GM12891 (cell line): ENCODE measurements at regions not wholly inside any gene's neighbourhood (a gene's known extent, or its start where the extent isn't known, plus 50 kb on each side); places are given as distances from the start of the nearest gene placed in this dataset.

Source experiments
- DNase-seq: peaks from one replicate; pipeline ENCODE4 v3.0.0; 2011; ENCODE audit warnings: low spot score; ENCODE audit not compliant: insufficient read length
- FAIRE-seq: peaks from 2 replicates; lab custom pipeline; 2011; peaks lifted over from hg19 to GRCh38; lab: Jason Lieb, UNC
- PAX5 ChIP-seq: IDR thresholded peaks from 2 replicates; pipeline ENCODE4 v1.6.1; 2011; ENCODE audit warnings: low read length, moderate library complexity, mild to moderate bottlenecking; ENCODE audit not compliant: insufficient read depth, severe bottlenecking
- POLR2A ChIP-seq: IDR thresholded peaks from 2 replicates; pipeline ENCODE4 v1.6.1; 2011; ENCODE audit warnings: low read depth, low read length, control low read depth
- POLR2AphosphoS5 ChIP-seq: IDR thresholded peaks from 2 replicates; pipeline ENCODE4 v1.6.1; 2011; ENCODE audit warnings: low read depth, low read length, control low read depth
- POU2F2 ChIP-seq: IDR thresholded peaks from 2 replicates; pipeline ENCODE4 v1.6.1; 2011; ENCODE audit warnings: low read depth, mild to moderate bottlenecking, control low read depth, low read length, moderate library complexity
- SPI1 ChIP-seq: IDR thresholded peaks from 2 replicates; pipeline ENCODE4 v1.6.1; 2011; ENCODE audit warnings: low read depth, low read length, control low read depth
- TAF1 ChIP-seq: IDR thresholded peaks from 2 replicates; pipeline ENCODE4 v1.6.1; 2011; ENCODE audit warnings: low read depth, low read length, control low read depth

DNA sequence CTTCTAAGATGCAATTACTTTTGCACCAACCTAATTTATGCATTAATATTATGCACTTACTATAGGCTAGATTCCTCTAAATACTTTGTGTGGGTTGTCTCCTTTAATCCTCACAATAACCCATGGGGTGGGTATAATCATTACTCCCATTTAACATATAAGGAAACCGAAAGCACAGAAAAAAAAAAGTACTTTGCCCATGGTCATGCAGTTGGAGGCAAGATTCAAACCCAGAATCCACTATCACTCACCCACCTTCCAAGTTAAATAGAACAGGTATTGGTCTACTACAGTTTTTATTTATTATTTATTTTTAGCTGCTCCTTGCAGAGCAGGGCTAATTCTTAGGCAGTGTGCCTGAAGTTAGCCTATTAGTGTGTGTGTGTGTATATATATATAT, 76.6 kb upstream of the FZD7 start:
- DNase-seq (no peak), FAIRE-seq (no peak)
- TF ChIP-seq POU2F2 (no peak), POLR2A (no peak), SPI1 (no peak), PAX5 (no peak), TAF1 (no peak), POLR2AphosphoS5 (no peak)

- FAIRE-seq (no peak), DNase-seq (no peak)
- no peak for TF ChIP-seq TAF1
- no peak for TF ChIP-seq PAX5
- no peak for TF ChIP-seq POLR2AphosphoS5
- no peak for TF ChIP-seq POLR2A
- no peak for TF ChIP-seq POU2F2
- no peak for TF ChIP-seq SPI1
Measured at GRCh38 chr2:201959198-201959597, 74.5 kb upstream of the FZD7 start.

DNA sequence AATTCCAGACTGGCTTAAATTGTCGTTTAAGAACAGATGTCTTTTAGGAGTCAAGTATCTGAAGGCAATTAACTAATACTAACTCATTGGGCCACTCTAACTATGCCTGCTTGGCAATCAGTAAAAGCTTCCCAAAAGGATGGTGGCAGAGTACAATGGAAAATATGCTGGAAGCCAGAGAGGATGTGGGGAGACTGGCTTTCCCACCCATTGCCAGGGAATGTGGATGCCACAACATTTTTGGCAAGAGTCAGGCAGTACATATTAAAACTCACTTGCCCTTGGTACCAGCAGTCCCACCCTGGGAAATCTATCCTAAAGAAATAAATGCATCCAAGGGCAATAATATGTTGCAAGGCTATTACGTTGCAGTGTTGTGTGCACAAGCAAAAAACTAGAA, 74.0 kb upstream of the FZD7 start:
- no peak for FAIRE-seq
- TF ChIP-seq TAF1 = no peak
- TF ChIP-seq PAX5 = no peak
- no peak for TF ChIP-seq POU2F2
- TF ChIP-seq SPI1 = no peak
- TF ChIP-seq POLR2AphosphoS5 = no peak
- no peak for TF ChIP-seq POLR2A
- DNase-seq = no peak

GRCh38 chr2:201960305-201960704, 73.3 kb upstream of the FZD7 start:
- FAIRE-seq (no peak), DNase-seq (no peak)
- no peak for TF ChIP-seq SPI1
- TF ChIP-seq POLR2AphosphoS5 = no peak
- no peak for TF ChIP-seq POU2F2
- TF ChIP-seq POLR2A = no peak
- no peak for TF ChIP-seq PAX5
- no peak for TF ChIP-seq TAF1

- DNase-seq = no peak
- no peak for FAIRE-seq
Measured at GRCh38 chr2:201961401-201961800, 72.3 kb upstream of the FZD7 start.

DNA sequence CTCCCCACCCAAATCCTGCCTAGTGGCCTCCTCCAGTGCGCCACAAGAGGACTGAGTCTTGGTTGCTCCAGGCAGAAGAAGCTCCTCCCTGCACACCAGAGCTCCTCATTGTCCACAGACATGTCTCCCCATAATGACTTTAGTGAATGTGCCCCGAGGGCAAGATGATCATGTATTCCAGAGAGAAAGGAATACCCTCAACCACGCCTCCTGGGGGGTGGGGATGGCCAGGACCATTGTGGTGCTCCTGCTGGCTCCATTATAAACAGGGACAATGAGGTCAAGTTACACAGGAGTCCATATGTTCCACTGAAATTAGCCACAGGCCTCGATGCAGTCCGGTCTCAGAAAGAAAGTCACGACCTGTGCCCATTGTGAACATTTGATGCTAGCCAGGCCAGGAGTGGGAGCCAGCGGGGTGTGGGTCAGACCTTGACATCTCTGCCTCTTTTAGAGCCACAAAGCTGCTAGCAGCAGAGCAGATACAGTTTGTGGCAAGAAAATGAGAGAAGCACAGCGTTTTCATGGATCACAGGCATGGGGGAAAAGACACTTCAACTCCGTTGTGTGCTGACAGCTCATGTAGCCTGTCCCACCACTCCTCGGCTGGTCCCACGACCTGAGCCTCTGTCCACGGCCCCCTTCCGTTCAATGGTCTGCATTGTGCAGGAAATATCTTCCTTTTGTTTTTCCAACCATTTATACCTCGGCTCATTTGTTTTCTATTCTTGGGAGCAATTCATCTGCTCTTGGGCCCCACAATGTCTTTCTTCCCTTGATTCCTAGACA, 70.7 kb upstream of the FZD7 start:
- DNase-seq = no peak
- TF ChIP-seq TAF1 (no peak), POLR2A (no peak), PAX5 (no peak), SPI1 (no peak), POLR2AphosphoS5 (no peak), POU2F2 (no peak)

More at GRCh38 chr2:201961401-201961800, 72.3 kb upstream of the FZD7 start:
- TF ChIP-seq TAF1 (no peak), SPI1 (no peak), POLR2A (no peak), POLR2AphosphoS5 (no peak), POU2F2 (no peak), PAX5 (no peak)

GRCh38 chr2:201964011-201964410, 69.6 kb upstream of the FZD7 start:
- FAIRE-seq (no peak), DNase-seq (no peak)
- no peak for TF ChIP-seq POLR2A
- TF ChIP-seq POLR2AphosphoS5 = no peak
- no peak for TF ChIP-seq TAF1
- TF ChIP-seq POU2F2 = no peak
- TF ChIP-seq PAX5 = no peak
- no peak for TF ChIP-seq SPI1

More for the DNA sequence above, 70.7 kb upstream of the FZD7 start:
- FAIRE-seq = no peak

DNA sequence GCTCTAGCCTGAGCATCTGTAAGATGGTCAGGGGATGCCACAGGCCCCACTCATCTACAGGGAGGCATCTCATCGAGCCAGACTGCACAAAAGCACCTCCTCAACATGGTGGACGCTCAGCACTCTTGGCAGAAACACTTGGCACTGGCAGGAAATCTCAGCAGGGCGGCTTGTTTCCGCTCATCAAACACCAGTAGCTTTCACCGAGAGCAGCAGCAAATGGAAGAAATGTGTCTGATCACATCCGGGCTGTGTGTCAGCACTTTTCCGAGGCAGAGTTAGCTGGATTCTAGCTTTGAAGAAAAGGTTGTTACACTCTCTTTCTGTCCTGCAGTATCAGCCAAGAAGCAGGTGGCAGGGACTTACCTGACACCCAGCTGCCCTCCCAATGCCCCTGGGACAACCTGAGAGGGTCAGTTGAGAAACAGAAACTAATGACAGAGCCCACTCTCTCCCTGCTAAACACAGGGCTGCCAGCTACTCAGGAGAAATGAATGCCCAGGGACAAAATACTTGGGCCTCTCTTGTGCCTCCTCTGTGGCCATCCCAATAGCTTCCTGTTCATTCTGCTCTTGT, 68.9 kb upstream of the FZD7 start:
- DNase-seq (no peak), FAIRE-seq (peak; percentile 79)
- TF ChIP-seq POLR2A (no peak), TAF1 (no peak), POLR2AphosphoS5 (no peak), SPI1 (no peak), PAX5 (no peak), POU2F2 (no peak)

GRCh38 chr2:201965550-201965949, 68.1 kb upstream of the FZD7 start:
- TF ChIP-seq POLR2A (no peak), SPI1 (no peak), PAX5 (no peak), POLR2AphosphoS5 (no peak), POU2F2 (no peak), TAF1 (no peak)
- DNase-seq (no peak), FAIRE-seq (no peak)

GRCh38 chr2:201966691-201967438, 66.8 kb upstream of the FZD7 start:
- FAIRE-seq (no peak), DNase-seq (no peak)
- TF ChIP-seq POLR2AphosphoS5 (no peak), SPI1 (no peak), POLR2A (no peak), POU2F2 (no peak), TAF1 (no peak), PAX5 (no peak)

DNA sequence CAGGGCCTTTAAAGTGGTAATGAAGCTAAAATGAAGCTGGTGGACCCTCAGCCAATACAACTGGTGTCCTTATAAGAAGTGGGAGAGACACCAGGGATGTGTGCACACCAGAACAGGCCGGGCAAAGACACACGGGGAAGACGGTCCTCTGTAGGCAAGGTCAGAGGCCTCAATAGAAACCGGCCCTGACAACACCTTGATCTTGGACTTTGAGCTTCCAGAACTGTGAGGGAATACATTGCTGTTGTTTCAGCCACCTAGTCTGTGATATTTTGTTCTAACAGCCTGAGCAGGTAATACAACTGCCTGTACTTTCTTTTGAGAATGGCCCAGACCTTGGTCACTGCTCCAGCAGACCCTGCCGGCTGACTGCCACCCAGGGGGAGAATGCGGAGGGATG, 65.6 kb upstream of the FZD7 start:
- no peak for TF ChIP-seq TAF1
- no peak for TF ChIP-seq SPI1
- TF ChIP-seq POLR2A = no peak
- no peak for TF ChIP-seq POU2F2
- no peak for TF ChIP-seq PAX5
- TF ChIP-seq POLR2AphosphoS5 = no peak
- DNase-seq (no peak), FAIRE-seq (no peak)
